Neural crest cell (in vitro differentiated cells): ENCODE measurements at regions not wholly inside any gene's neighbourhood (a gene's known extent, or its start where the extent isn't known, plus 50 kb on each side); places are given as distances from the start of the nearest gene placed in this dataset.
"Not testable (repeated sequence)": the region's sequence is repeated elsewhere in the genome, so short reads cannot be mapped to it uniquely, and the experiment has no call there.

Experiments
- DNase-seq: peaks from one replicate; pipeline ENCODE4 v3.0.0; 2021; ENCODE audit warnings: low read depth, mixed read lengths, low spot score
- H3K27ac Mint-ChIP-seq: one replicate; pipeline ENCODE4 v1.8.0; 2021; ENCODE audit warnings: mild to moderate bottlenecking, mixed read lengths; ENCODE audit not compliant: unreplicated experiment
- H3K27me3 Mint-ChIP-seq: 2 replicates; pipeline ENCODE4 v1.8.0; 2021; ENCODE audit warnings: low read depth, mild to moderate bottlenecking, mixed read lengths
- H3K36me3 Mint-ChIP-seq: 2 replicates; pipeline ENCODE4 v1.8.0; 2021; ENCODE audit warnings: low read depth, mild to moderate bottlenecking, mixed read lengths
- H3K4me1 Mint-ChIP-seq: 2 replicates; pipeline ENCODE4 v1.8.0; 2021; ENCODE audit warnings: mixed read lengths
- H3K4me3 Mint-ChIP-seq: one replicate; pipeline ENCODE4 v1.8.0; 2021; ENCODE audit warnings: mild to moderate bottlenecking, mixed read lengths
- H3K9me3 Mint-ChIP-seq: 2 replicates; pipeline ENCODE4 v1.8.0; 2021; ENCODE audit warnings: mixed read lengths
- CTCF ChIP-seq: fragments of 200-600 bp; sonication (generic); conservative IDR thresholded peaks from 2 replicates; pipeline ENCODE4 v1.5.0; 2021; ENCODE audit warnings: antibody characterized with exemption, mild to moderate bottlenecking

GRCh38 chr17:34434052-34434451 lies 71.0 kb upstream of the CCL1 start:
- Mint-ChIP-seq H3K36me3 (no peaks in the 10 kb centered on the region), H3K27ac (no peak overlapping the region), H3K4me3 (no peak overlapping the region), H3K4me1 (no peaks in the 10 kb centered on the region), H3K9me3 (no peaks in the 10 kb centered on the region), H3K27me3 (peaks cover 41% of the 10 kb centered on the region)
- DNase-seq = no peak
- TF ChIP-seq CTCF = no peak

GRCh38 chr17:34424814-34425491 lies 61.9 kb upstream of the CCL1 start:
- Mint-ChIP-seq H3K27me3 (peaks cover 83% of the 10 kb centered on the region), H3K4me1 (no peaks in the 10 kb centered on the region), H3K4me3 (no peak overlapping the region), H3K36me3 (no peaks in the 10 kb centered on the region), H3K27ac (no peak overlapping the region), H3K9me3 (no peaks in the 10 kb centered on the region)
- no peak for TF ChIP-seq CTCF
- no peak for DNase-seq

- DNase-seq = no peak
- Mint-ChIP-seq H3K27me3 (peaks cover 81% of the 10 kb centered on the region), H3K27ac (no peak overlapping the region), H3K4me1 (no peaks in the 10 kb centered on the region), H3K36me3 (no peaks in the 10 kb centered on the region), H3K4me3 (no peak overlapping the region), H3K9me3 (no peaks in the 10 kb centered on the region)
- TF ChIP-seq CTCF = no peak
Observed at GRCh38 chr17:34423978-34424813, 61.2 kb upstream of the CCL1 start.

GRCh38 chr17:34423315-34423714 lies 60.3 kb upstream of the CCL1 start:
- peaks cover 83% of the 10 kb centered on the region for H3K27me3 Mint-ChIP-seq
- H3K36me3 Mint-ChIP-seq, DNase-seq, H3K27ac Mint-ChIP-seq, H3K9me3 Mint-ChIP-seq, H3K4me3 Mint-ChIP-seq, H3K4me1 Mint-ChIP-seq: not testable (repeated sequence)

GRCh38 chr17:34420900-34421299 lies 57.9 kb upstream of the CCL1 start:
- no peak for DNase-seq
- Mint-ChIP-seq H3K36me3 (no peaks in the 10 kb centered on the region), H3K27me3 (peaks cover 85% of the 10 kb centered on the region), H3K4me1 (no peaks in the 10 kb centered on the region), H3K9me3 (no peaks in the 10 kb centered on the region), H3K27ac (no peak overlapping the region), H3K4me3 (no peak overlapping the region)
- TF ChIP-seq CTCF = no peak

GRCh38 chr17:34420254-34420766 lies 57.3 kb upstream of the CCL1 start:
- H3K27ac Mint-ChIP-seq = no peak overlapping the region
- TF ChIP-seq CTCF = peak; percentile 95
- H3K27me3 Mint-ChIP-seq = peaks cover 85% of the 10 kb centered on the region
- no peaks in the 10 kb centered on the region for H3K36me3 Mint-ChIP-seq
- no peaks in the 10 kb centered on the region for H3K4me1 Mint-ChIP-seq
- H3K4me3 Mint-ChIP-seq = no peak overlapping the region
- H3K9me3 Mint-ChIP-seq = no peaks in the 10 kb centered on the region
- DNase-seq = peak; percentile 80
